RPMI7951 (cell line): ENCODE measurements at regions not wholly inside any gene's neighbourhood (a gene's known extent, or its start where the extent isn't known, plus 50 kb on each side); places are given as distances from the start of the nearest gene placed in this dataset.

ENCODE experiments used
- DNase-seq: peaks from one replicate; pipeline ENCODE4 v3.0.0-alpha.2; 2012; ENCODE audit warnings: low read depth

- no peak for DNase-seq
Observed at GRCh38 chr2:45212953-45213635, 203.8 kb upstream of the SIX2 start.

- no peak for DNase-seq
Observed at GRCh38 chr2:45211636-45212035, 202.4 kb upstream of the SIX2 start.

- peak; percentile 19 for DNase-seq
Observed at GRCh38 chr2:45210462-45211195, 201.4 kb upstream of the SIX2 start.

GRCh38 chr2:45209875-45210274 is 200.6 kb upstream of the SIX2 start:
- DNase-seq: no peak

- DNase-seq: no peak
Observed at GRCh38 chr2:45209302-45209701, 200.1 kb upstream of the SIX2 start.

GRCh38 chr2:45207101-45207500 is 197.8 kb upstream of the SIX2 start:
- DNase-seq: no peak

GRCh38 chr2:45205985-45206384 is 196.7 kb upstream of the SIX2 start:
- no peak for DNase-seq

- no peak for DNase-seq
Observed at GRCh38 chr2:45205480-45205879, 196.2 kb upstream of the SIX2 start.

GRCh38 chr2:45203400-45203799 is 194.1 kb upstream of the SIX2 start:
- no peak for DNase-seq

- no peak for DNase-seq
Observed at GRCh38 chr2:45199973-45200372, 190.7 kb upstream of the SIX2 start.

- peak; percentile 33 for DNase-seq
Observed at GRCh38 chr2:45195916-45196315, 186.7 kb upstream of the SIX2 start.

- no peak for DNase-seq
Observed at GRCh38 chr2:45194596-45194995, 185.3 kb upstream of the SIX2 start.

GRCh38 chr2:45193581-45193980 is 184.3 kb upstream of the SIX2 start:
- DNase-seq: no peak

GRCh38 chr2:45192991-45193390 is 183.7 kb upstream of the SIX2 start:
- no peak for DNase-seq

GRCh38 chr2:45192481-45192880 is 183.2 kb upstream of the SIX2 start:
- DNase-seq: no peak

GRCh38 chr2:45191976-45192375 is 182.7 kb upstream of the SIX2 start:
- no peak for DNase-seq

- DNase-seq: peak; percentile 62
Observed at GRCh38 chr2:45191146-45191863, 182.1 kb upstream of the SIX2 start.

- peak; percentile 79 for DNase-seq
Observed at GRCh38 chr2:45190481-45190942, 181.3 kb upstream of the SIX2 start.

GRCh38 chr2:45184606-45185005 is 175.4 kb upstream of the SIX2 start:
- peak; percentile 78 for DNase-seq

GRCh38 chr2:45182667-45183295 is 173.5 kb upstream of the SIX2 start:
- peak; percentile 52 for DNase-seq

GRCh38 chr2:45180779-45181178 is 171.5 kb upstream of the SIX2 start:
- peak; percentile 21 for DNase-seq

- no peak for DNase-seq
Observed at GRCh38 chr2:45180033-45180746, 170.9 kb upstream of the SIX2 start.
